WI38 (cell line): ENCODE measurements at regions not wholly inside any gene's neighbourhood (a gene's known extent, or its start where the extent isn't known, plus 50 kb on each side); places are given as distances from the start of the nearest gene placed in this dataset.

ENCODE experiments used
- H3K4me3 ChIP-seq: 2 replicates; pipeline ENCODE4 v1.5.1; 2011; ENCODE audit warnings: low read depth, mild to moderate bottlenecking, control low read depth, low read length
- TF ChIP-seq, protein P1 (sequence below): IDR thresholded peaks from 2 replicates; pipeline ENCODE4 v1.5.1; 2012; ENCODE audit warnings: low read depth, mild to moderate bottlenecking, control low read depth, low read length

DNA sequence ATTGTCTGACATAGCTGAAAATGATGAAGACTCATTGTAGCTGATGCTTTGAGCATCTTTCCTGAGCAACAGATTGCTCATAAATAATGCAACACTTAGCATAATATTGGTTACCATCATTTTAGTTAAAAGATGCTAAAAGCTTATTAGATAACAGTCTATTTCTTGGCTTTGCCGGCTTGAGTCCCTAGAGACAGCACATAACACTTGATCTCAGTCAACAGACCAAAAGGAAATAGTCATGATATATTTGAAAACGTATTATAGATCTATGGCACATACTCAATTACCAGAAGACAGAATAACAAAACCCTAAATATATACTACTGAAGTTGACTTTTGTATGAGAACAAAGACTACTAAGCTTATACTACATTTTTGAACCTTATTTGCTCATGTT lies 846.7 kb upstream of the EPHA5 start:
- TF ChIP-seq, protein P1, sequence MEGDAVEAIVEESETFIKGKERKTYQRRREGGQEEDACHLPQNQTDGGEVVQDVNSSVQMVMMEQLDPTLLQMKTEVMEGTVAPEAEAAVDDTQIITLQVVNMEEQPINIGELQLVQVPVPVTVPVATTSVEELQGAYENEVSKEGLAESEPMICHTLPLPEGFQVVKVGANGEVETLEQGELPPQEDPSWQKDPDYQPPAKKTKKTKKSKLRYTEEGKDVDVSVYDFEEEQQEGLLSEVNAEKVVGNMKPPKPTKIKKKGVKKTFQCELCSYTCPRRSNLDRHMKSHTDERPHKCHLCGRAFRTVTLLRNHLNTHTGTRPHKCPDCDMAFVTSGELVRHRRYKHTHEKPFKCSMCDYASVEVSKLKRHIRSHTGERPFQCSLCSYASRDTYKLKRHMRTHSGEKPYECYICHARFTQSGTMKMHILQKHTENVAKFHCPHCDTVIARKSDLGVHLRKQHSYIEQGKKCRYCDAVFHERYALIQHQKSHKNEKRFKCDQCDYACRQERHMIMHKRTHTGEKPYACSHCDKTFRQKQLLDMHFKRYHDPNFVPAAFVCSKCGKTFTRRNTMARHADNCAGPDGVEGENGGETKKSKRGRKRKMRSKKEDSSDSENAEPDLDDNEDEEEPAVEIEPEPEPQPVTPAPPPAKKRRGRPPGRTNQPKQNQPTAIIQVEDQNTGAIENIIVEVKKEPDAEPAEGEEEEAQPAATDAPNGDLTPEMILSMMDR: no peak
- H3K4me3 ChIP-seq: no peak overlapping the region

DNA sequence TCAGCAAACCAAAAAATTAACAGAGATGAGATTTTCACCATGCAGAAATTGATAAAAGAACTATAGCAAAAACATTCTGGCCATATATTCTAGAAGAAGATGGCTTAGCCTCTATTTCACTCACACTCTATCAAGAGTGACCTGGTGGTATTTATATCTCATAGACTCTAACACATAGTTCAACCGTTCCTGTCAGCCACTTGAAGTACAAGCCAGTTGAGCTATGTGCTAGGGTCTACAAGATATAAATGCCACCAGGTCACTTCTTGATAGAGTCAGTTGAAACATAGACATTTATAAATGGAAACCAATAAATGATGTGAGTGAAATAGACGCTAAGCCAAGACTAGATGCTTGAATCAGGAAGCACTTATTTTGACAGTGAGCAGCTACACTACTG lies 836.7 kb upstream of the EPHA5 start:
- no peak overlapping the region for H3K4me3 ChIP-seq
- TF ChIP-seq, protein P1: no peak

DNA sequence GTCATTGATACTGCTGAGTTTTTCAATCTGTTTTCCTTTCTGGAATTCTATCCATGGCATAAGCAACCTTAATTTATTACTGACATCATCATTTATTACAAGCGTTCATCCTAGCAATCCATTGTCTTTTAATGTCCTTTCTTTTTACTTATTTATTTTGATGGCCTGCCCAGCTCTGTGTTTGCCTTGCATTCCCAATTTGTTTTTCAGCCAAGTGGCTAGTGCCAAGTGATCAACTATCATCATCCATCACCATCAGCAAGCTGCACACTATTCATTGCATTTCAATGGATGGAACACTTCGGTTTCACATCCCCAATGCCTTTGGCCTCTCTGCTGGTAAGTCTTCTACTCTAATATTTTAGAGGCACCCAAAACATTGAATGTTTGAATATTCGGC lies 831.7 kb upstream of the EPHA5 start:
- no peak overlapping the region for H3K4me3 ChIP-seq
- TF ChIP-seq, protein P1: no peak

DNA sequence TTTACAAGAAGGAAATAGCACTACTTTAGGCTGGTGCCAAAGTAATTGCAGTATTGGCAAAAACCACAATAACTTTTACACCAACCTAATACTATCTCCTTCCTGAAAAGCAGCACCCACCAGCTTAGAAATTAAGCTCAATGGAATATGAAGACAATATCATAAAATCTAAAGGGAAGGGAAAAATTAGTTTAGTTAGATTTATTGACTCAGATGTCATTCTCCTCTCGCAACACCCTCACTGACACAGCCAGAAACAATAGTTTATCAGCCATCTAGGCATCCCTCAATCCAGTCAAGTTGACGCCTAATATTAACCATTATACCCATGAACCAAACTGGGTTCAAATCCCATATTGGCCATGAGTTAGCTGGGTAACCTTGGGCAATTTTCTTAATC lies 820.4 kb upstream of the EPHA5 start:
- TF ChIP-seq, protein P1: no peak
- H3K4me3 ChIP-seq: no peak overlapping the region

DNA sequence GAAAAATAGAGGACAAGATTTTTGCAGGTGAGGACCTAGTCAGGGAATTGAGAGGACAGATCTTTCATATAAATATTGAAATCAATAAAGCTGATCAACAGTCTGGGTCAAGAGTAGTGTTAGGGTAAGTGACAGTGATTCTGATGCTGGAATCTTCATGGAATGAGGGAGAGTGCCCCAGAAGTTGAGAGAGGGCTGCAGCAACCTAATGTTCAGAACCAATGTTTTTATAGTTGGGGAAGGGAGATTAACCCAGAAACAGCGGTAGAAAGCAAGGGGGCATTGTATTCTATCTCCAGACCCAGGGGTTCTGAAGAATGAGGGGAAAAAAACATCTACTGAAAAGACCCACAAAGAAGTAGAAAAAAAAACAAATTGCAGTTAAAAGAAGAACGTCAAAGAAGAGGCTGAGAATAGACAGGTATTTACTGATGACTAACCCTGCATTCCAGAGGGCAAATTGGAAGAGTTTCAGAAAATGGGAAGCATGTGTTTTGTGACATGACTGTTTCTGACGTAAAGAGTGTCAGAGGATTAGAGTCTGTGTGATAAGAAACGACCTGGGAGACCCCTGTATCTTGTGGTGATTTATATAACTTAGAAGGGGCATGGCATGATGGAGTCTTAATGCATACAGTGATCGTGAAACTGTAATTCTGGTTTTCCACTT lies 819.6 kb upstream of the EPHA5 start:
- TF ChIP-seq, protein P1: no peak

DNA sequence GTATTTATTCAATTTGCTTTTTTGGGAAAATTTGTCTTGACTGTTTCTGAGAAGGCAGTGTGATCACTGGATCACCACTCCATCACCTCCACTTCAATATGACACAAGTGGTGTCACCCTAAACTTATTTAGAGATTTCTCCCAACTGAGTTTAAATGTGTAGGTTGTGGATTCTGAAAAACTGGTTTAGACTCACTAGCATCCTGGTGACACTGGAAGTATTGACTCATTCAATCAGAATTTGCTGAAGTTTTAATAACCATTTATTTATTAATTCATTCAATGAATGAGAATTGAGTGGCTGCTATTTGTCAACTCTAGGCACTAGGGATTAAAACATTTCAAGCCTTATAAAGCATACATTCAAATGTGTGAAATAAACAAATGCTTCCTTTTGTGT lies 819.1 kb upstream of the EPHA5 start:
- TF ChIP-seq, protein P1: no peak
- no peak overlapping the region for H3K4me3 ChIP-seq

More for the DNA sequence above, 819.6 kb upstream of the EPHA5 start:
- no peak overlapping the region for H3K4me3 ChIP-seq

DNA sequence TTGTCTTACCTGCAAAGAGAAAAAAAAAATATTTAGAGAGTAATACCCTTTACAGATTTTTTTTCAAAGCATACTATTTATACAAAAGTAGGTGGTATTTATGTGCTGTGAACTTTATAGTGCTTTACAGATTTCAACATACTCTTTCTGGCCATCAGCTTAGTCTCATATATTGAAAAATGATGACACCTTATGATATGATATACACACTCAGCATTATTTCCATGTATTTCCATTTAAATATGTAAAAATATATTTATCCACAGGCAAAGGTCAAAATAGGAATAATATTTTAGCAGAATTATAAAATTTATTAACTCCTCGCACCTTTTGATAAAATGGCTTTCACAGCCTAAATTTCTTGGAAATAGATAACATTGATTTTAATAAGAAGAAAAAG lies 815.8 kb upstream of the EPHA5 start:
- TF ChIP-seq, protein P1: no peak
- no peak overlapping the region for H3K4me3 ChIP-seq
